IPS DF 4.7 (cell line): ENCODE measurements at regions not wholly inside any gene's neighbourhood (a gene's known extent, or its start where the extent isn't known, plus 50 kb on each side); places are given as distances from the start of the nearest gene placed in this dataset.
"Not testable (repeated sequence)": the region's sequence is repeated elsewhere in the genome, so short reads cannot be mapped to it uniquely, and the experiment has no call there.

Experiments
- DNase-seq: peaks from one replicate; pipeline ENCODE4 v3.0.0-alpha.2; 2013; ENCODE audit warnings: low spot score; ENCODE audit errors: extremely low read depth

DNA sequence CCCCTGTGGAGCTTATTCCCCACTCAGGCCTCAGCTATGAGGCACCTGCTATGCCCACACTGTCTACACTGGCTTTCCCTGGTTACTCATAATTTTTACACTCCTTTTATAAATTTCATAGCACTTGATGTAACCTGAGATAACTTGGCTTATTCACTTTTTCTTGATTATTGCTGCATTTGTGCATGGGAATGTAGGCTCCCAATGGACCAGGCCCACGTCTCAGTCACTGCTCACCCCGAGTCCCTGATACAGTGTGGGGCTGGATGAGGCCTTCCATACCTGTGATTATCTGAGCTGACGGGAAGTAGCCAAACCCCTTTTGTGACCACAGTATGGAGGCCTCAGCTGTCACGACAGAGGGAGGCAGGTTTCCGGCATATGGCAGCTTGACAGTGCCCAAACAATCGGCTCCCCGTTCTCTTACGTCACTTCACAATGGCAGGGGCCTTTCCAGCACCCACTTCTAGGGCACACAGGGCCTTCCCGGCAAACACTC is 645.3 kb downstream of the ACTR3B start:
- no peak for DNase-seq

DNA sequence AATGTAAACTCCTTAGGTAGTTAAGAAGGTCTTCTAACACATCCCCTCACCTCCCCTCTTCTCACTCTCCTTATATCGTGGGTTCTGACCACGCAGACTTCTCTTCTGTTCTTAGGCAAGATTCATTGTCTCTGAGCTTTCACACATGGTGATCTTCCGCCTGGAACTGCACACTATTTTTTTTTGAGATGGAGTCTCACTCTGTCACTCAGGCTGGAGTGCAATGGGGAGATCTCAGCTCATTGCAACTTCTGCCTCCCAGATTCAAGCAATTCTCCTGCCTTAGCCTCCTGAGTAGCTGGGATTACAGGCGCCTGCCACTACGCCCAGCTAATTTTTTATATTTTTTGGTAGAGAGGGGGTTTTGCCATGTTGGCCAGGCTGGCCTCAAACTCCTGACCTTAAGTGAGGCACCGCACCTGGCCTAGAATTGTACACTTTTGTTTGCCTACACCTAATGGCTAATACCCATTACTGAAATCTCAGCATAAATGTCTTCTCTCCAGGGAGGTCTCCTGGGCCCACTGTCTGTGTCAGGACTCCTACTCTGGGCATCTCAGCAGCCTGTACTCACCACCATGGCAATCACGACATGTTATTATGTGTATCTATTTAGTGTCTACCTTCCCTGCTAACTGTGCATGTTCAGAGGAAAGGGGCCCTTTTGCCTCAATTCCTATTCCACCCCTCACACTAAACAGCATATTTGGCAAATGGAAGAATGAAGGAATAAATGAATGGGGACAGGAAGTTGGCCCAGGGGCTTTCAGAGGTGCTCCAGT is 646.3 kb upstream of the DPP6 start:
- DNase-seq: no peak

DNA sequence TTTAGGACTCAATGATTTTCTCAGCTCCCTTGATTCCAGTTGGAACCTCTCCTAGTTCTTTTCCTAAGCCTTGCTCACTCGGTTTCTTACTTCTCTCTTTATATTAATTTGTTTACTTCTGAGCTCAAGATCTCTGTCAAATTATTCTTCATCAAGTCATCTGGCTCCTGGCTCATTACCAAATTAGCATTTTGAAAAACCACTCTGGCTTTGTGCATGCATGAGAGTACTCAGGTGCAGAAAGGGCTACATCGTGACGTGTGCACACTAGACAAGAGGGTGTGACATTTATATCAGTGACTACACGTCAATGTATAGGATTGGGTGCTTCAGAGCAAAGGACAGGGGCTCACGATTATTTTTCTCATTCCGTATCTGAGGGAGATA is 645.7 kb upstream of the DPP6 start:
- DNase-seq: no peak

DNA sequence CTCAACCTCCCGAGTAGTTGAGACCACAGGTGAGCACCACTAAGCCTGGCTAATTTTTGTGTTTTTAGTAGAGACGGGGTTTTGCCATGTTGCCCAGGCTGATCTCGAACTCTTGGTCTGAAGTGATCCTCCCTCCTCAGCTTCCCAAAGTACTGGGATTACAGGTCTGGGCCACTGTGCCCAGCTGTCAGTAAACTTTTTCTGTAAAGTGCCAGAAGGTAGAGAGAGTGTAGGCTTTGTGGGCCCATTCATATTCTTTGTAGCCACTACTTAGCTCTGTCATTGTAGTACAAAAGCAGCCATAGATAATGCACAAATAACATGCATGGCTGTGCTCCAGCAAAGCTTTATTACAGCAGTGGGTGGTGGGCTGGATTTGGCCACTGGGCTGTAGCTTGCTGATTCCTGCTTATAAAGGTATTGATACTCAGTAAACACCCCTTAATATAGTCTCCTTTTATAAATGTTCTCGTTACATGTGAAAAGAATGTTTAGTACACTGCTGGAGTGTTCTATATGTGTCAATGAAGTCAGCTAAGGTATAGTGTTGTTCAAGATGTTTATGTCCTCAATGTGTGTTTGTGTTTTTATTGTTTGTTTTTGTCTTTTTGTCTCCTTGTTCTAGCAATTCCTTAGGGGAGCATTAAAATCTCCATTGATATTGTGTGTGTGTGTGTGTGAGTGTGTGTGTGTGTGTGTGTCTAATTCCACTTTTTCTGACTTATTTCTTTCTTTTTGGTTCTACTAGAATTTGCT is 644.7 kb upstream of the DPP6 start:
- no peak for DNase-seq

DNA sequence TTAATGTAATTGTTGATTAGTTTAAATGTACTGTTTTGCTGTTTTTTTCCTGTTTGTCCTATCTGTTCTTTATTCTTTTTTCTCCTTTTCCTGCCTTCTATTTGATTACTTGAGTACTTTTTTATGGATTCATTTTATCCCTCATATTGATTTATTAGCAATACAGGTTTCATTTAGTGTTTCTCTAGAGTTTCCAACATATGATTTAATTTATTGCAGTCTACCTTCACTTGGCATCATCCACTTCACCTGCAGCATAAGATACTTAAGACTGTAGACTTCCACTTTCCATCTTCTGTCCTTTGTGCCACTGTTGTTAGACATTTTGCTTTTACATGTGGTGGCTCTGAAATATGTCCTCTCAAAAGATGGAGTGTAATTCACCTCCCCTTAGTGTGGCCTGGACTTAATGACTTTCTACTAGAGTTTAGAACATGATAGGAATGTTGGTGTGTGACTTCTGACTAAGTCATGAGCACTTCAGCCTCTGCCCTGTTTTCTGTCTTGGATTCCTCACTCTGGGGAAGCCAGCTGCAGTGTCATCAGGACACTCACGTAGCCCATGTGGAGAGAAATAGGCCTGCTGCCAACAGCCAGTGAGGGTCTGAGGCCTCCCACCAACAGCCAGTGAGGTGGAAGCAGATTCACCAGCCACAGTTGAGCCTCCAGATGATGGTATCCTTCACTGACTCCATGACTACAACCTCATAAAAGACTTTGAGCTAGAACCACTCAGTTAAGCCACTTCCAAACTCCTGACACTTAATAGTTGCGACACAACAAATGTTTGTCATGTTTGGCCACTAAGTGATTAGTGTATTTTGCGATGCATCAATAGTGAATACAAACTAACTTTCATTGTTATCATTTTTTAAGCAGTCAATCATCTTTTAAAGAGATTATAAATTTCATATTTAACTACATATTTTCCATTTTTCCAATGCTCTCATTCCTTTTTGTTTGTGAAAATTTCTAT is 643.5 kb upstream of the DPP6 start:
- DNase-seq: no peak

DNA sequence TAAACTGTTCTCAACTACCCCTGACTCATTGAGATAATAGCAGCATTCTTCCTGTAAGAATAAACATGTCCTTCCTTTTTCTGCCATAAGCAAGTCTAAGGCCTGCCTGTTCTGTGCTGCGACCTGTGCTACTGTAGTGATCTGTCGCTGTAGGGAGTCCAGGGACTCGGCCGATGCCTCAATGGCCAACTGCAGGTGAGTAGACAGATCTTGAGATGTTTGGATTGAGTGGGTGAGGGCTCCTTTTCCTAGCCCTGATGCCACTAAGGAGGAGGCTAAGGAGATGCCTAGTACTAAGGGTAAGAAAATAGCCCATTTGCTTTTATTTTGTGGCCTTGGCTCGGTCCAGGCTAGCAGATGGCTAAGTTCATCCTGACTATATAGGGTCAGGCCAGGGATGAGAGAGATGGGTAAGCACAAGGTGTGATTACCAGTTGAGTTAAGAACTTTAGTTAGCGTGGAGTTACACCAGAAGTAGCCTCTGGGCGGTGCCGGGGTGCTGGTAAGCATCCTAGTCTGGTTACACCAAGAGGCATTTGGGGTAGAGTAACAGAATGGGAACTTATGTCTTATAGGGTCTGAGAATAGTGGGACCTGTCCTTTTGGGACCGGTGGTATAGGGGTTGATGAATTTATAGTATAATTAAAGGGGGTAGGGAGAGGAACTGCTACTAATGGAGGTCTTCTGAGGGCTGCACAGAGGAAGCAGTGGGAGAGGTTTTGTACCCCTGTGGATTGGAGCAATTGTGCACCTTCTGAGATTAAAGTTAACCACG is 642.4 kb upstream of the DPP6 start:
- DNase-seq: not testable (repeated sequence)

DNA sequence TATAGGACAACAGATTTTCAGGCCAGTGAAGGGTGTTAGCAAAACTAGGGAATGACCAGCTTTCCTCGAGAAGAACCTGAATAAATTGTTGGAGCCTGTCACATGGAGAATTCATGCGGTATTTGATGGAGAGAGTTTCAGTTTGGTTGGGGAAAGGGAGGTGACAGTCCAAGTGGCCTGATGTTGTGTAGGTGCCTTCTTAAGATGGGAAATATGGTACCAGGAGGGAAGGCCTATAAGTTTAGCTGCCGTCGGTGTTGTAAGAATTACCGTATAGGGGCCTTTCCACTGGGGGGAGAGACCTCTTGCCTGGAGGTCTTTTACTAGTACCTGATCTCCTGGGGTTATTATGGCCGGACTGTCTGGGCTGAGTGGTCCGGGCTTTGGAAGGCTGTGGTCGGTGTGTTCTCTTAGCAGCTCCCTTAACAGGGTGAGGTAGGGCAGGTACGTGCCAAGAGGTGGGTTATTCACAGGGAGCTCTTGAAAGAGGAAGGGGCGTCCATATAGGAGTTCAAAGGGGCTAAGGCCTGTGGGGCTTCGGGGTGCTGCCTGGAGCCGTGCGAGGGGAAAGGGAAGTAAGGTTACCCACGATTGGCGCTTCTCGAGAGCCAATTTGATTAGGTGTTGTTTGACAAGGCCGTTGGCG is 641.1 kb upstream of the DPP6 start:
- not testable (repeated sequence) for DNase-seq

DNA sequence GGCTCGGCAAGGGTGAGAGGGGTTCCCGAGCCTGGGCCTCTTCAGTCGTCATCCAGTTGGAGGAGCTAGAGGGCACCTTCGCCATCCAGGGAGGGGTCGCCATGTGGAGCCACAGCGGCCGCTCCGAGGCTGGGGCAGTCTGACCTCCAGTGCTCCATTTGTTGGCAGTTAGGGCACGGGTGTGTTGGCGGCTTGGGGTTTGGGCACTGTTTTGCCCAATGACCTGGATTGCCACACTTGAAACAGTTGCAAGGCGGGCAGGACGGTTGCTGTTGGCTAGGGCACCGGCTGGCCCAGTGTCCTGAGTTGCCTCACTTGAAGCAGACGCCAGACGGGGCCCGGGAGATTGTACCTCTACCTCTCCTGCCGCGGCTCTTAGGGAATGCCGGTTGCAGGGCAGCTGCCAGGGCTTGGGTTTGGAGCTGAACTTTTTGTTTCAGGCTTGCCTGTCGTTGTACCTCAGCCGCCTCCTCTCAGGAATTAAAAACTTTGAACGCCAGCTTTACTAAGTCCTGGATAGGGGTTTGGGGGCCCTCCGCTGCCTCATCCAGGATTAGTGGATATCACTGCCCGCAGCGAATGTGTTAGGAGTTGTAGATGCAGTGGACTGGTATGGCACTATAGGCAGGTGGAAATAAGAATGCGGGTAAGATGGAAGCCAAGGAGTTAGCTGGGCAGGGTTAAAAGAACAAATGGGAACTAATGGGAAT is 639.9 kb upstream of the DPP6 start:
- DNase-seq: not testable (repeated sequence)

DNA sequence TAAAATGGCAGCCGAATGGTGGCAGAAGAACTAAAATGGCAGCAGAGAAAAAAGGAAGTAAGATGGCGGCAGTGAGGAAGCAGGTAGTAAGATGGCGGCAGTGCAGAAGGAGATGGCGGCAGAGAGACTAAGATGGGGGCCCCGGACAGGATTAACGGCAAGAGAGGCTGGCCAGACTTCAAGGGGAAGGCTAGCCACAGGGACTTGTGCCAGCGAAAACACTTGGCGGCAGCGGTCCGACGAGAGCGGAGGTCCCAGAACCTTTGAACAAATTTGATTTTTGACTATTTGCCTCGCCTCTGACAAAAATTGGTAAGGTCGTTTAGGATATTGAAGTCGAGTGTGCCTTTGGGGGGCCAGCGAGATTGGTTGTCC is 639.4 kb upstream of the DPP6 start:
- DNase-seq: not testable (repeated sequence)

DNA sequence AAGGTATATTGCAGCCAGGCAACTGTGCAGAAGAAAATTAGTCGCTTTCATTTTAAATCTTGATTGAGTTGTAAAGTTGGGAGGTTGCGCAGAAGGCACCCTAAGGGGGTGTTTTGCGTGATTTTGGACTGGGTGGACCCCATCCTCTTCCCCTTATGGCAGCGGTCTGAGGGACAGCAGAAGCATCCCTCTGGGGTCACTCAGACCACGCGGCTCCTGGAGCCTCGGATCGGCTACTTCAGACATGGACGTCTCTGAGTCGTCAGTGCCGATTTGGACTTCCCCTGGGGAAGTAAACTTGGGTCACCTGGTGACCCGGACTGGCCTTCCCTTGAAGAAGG is 639.0 kb upstream of the DPP6 start:
- DNase-seq: no peak

DNA sequence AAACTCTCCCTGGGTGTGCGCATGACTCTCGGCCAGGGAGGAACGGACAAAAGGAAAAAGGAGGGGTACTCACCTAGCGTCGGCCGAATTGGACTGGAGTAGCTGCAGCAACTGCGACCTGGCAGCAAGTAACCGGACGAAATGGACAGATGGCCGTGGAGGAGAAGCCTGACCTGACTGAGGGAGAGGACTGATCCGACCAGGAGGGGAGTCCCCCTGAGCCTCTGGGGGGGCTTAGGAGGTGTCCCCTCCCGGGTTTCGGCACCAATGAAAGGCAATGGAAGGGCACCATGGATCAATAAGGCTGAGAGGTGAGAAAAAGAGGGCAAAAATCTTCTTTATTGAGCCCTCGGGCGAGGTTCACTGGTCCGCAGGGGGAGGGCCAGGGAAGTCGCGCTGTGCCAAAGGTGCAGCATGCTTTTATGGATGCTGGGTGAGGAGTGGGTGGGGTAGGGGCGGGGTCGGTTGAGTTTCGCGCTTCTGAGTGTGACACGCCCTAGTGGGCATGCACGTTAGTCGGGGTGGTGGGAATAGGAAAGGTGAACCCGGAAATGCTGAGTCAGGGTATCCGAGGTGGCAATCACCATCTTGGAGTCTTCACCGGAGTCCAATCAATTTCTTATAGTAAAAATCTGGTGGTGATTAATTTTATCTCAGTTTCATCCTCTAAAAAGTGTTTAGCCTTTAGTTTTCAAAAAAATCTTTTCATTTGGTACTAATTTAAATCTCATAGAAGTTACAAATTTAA is 638.5 kb upstream of the DPP6 start:
- DNase-seq: no peak

DNA sequence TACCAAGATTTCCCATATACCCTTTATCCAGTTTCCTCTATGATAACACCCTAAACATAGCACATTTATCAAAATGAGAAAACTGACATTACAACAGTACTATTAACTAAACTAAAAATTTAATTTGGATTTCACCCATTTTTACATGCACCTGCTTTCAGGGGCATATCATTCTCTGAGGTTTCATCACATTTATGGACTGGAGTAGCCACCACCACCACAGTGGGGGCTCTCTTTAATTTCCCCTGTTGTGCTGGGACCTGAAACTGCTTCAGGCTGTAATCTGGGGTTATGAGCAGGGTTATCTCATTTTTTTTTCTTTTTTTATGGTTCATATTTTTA is 637.9 kb upstream of the DPP6 start:
- DNase-seq: no peak

DNA sequence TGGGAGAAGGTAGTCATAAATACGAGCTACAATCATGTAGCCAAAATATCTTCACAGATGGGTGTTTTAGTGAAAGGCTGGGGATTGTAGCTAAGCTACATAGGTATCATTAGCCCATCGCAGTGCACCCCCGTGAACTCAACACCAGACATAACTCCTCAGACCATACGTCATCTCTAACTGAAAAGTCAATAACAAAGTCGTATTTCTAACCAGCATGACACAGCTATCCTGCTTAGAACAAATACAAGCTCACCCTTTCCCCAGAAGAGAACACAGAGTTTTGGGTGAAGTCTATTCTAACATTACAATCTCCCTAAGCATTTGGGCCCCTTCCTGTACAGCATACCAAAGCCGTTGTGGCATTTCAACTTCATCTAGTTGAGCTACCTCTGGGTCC is 636.6 kb upstream of the DPP6 start:
- DNase-seq: no peak

DNA sequence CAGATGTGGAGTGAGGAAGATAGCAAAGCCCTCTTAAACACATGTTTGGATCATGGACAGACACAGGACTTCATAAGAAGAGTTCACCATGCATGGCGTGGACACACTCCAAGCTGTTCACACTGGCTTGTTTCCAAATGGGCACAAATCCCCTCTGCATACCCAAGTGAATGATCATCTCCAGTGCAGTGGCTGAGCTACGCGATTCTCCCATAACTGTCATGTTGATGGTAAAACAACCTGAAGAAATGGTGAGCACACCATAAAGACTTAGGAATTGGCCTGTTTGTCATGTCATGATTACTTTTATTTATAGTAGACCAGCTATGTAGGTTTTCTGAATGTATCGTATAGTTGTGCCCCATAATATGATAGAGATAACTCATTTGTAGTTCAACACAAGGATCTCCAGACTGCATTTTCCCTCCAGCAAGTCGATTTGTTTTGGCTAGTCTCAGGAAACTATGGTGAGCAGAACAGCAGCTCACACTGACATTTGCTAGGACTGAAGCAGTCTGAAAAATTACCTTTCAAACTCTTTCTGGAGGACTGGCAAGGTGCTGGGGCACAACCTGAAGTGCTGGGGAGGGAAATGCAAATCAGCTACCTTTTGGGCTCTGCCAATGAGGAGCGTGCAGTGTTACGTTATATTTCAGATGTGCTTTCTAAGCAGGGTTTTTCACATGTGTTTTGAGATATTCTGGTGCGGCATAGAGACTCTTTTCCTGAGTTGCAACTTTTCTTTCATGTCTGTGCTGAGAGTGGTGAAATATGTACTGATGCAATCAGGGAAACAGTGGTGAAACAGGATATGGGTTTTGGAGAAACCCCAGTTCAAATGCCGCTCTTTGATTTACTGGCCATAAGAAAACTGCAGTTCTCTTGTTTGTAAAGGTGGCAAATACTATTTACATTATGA is 629.6 kb upstream of the DPP6 start:
- DNase-seq: no peak

DNA sequence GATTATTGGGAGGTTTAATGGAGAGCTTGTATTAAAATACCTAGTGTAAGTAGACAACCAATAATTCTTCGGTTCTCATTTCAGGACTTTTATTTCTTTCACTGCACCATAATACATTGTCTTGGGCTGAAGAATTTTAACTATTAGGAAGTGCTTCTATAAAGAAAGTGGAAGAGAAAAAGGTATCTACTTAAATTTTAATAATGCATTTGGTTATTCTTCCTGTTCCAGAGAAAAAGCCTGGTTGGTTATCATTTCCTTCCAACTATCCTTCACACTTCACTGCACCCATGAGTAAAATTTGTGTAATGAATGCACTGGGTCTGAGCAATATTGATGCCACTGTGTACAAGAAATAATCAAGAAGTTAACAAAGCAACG is 629.0 kb upstream of the DPP6 start:
- DNase-seq: no peak

DNA sequence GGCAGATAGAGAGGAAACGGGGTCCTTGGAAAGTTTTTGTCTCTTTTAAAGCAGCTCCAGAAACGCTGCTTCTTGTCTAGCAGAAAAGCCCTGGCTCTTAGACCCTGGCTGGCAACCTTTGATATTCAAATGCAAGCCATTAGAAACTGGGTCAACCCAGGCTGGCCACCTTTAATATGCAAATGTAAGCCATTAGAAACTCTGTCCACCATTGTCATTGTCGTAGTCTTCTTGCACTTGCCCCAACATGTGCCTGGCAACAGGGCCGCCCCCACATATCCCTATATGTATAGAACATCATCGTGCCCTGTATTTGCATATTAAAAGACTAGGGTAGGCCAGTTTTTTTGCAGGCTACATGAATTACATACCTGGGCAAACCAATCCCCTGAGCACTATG is 621.3 kb upstream of the DPP6 start:
- DNase-seq: peak; percentile 38

DNA sequence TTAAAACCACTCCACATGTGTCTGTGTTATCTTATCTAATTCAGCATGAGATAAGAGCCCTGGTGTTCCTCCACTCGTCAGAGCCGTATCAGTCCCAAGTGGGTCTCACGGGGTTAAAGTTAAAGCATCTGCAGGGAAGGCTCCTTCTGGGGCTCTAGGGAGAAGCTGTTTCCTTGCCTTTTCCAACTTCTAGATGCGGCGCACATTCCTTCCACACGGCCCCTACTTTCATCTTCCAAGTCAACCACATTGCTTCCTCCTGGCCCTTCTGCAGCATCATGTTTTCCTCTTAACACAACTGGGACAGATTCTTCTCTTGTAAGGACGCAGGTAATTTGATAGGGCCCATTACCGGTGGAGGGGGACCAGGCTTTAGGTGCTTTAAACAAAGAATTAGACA is 620.1 kb upstream of the DPP6 start:
- DNase-seq: no peak

DNA sequence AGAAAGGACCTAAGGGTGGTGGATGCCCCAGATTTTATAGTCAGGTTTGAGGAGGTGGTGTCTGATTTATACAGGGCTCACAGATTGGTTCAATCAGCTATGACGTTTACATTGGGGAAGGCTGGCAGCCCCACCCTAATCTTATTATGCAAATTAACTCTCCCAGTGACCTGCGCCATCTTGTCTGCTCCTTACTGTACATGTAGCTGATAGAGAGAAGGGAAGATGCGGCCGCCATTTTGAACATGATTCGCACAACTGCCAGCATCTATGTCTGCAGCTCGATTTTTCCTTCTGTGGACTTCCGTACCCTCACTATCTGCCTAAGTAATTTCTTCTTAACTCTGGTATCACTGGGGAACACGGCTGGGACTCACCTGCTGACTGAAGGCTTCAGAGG is 619.0 kb upstream of the DPP6 start:
- no peak for DNase-seq
